Spleen (tissue), 7 donors: ENCODE measurements at regions not wholly inside any gene's neighbourhood (a gene's known extent, or its start where the extent isn't known, plus 50 kb on each side); places are given as distances from the start of the nearest gene placed in this dataset.

ENCODE experiments used
- POLR2AphosphoS5 ChIP-seq, 3 donors: sonication (generic); formaldehyde crosslinking; IDR thresholded peaks; one replicate each; pipeline ENCODE4 v1.5.1; 2017; ENCODE audit warnings: antibody characterized with exemption in 3 of 3
- TF ChIP-seq, protein P1 (sequence below), 11 experiments: fragments of 200-600 bp in 7 of 11; fragments of 450-650 bp in 4 of 11; sonication (generic) in 4 of 11; IDR thresholded peaks in 8 of 11; conservative IDR thresholded peaks in 3 of 11; 1 replicate in 7 of 11; 2 replicates in 4 of 11; pipeline versions ENCODE4 v1.4.0 to v1.8.0; 2016 to 2021; ENCODE audit warnings: antibody characterized with exemption in 11 of 11, inconsistent platforms in 4 of 11, mild to moderate bottlenecking in 1 of 11
- donor health status: DM: no; HTN: no; CAD: no; lungs with moderate emphysema.
- donor health status: DM: no; HTN: no; CAD: no.
- donor health status: DM: no; HTN: no; CAD: no.

DNA sequence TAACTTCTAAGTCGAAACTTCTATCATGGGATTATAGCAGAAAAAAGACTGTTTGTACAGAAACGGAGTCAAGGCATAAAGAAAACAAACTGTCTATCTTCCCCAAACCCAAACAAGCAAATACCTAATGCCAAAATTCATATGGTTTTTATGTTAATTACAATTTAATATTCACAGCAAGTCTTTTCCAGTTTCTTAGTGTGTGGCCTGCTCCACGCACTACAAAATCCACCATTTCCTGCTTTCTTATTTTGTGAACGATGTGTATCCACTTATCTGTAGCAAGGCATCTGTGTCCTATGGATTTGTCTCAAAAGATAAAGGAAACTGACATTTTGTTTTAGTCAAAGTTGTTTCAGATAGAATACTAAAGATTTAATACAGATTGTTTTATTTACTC is 588.0 kb upstream of the CCDC54 start:
- no peak for TF ChIP-seq POLR2AphosphoS5 (IDR thresholded peaks at IDR 0.05)
- TF ChIP-seq, protein P1, sequence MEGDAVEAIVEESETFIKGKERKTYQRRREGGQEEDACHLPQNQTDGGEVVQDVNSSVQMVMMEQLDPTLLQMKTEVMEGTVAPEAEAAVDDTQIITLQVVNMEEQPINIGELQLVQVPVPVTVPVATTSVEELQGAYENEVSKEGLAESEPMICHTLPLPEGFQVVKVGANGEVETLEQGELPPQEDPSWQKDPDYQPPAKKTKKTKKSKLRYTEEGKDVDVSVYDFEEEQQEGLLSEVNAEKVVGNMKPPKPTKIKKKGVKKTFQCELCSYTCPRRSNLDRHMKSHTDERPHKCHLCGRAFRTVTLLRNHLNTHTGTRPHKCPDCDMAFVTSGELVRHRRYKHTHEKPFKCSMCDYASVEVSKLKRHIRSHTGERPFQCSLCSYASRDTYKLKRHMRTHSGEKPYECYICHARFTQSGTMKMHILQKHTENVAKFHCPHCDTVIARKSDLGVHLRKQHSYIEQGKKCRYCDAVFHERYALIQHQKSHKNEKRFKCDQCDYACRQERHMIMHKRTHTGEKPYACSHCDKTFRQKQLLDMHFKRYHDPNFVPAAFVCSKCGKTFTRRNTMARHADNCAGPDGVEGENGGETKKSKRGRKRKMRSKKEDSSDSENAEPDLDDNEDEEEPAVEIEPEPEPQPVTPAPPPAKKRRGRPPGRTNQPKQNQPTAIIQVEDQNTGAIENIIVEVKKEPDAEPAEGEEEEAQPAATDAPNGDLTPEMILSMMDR (IDR thresholded peaks at IDR 0.05 in 8 of 11, conservative IDR thresholded peaks at IDR 0.05 in 3 of 11): no peak
